Activated T-helper 1 cell treated with anti-CD3 and anti-CD28 coated beads, Interleukin-12 subunit alpha, Interleukin-12 subunit beta, Interleukin-2, Interleukin-4 antibody, amounts not matched to agents 30 ng/mL and 10 ng/mL and 1 ng/mL, durations not matched to agents 14 hours and 24 hours and 36 hours (primary cell): ENCODE measurements at regions not wholly inside any gene's neighbourhood (a gene's known extent, or its start where the extent isn't known, plus 50 kb on each side); places are given as distances from the start of the nearest gene placed in this dataset.

ENCODE experiments used
- DNase-seq: peaks from one replicate; pipeline ENCODE4 v3.0.0; 2021; ENCODE audit warnings: low spot score
- H3K27ac Mint-ChIP-seq: one replicate; pipeline ENCODE4 v1.8.0; 2021; ENCODE audit warnings: mild to moderate bottlenecking, mixed read lengths
- H3K27me3 Mint-ChIP-seq: one replicate; pipeline ENCODE4 v1.8.0; 2022; ENCODE audit warnings: mild to moderate bottlenecking, moderate library complexity, mixed read lengths; ENCODE audit not compliant: insufficient read depth
- H3K36me3 Mint-ChIP-seq: one replicate; pipeline ENCODE4 v1.8.0; 2021; ENCODE audit warnings: low read depth, mixed read lengths
- H3K4me1 Mint-ChIP-seq: one replicate; pipeline ENCODE4 v1.8.0; 2021; ENCODE audit warnings: low read depth, mixed read lengths
- H3K4me3 Mint-ChIP-seq: one replicate; pipeline ENCODE4 v1.8.0; 2021; ENCODE audit warnings: mild to moderate bottlenecking, moderate library complexity, mixed read lengths
- H3K9me3 Mint-ChIP-seq: one replicate; pipeline ENCODE4 v1.8.0; 2021; ENCODE audit warnings: mixed read lengths
- intact Hi-C: fragments of 100-400 bp; cut with micrococcal nuclease; formaldehyde crosslinking; loops from one replicate; pipeline ENCODE4 v1.15.1; 2024

DNA sequence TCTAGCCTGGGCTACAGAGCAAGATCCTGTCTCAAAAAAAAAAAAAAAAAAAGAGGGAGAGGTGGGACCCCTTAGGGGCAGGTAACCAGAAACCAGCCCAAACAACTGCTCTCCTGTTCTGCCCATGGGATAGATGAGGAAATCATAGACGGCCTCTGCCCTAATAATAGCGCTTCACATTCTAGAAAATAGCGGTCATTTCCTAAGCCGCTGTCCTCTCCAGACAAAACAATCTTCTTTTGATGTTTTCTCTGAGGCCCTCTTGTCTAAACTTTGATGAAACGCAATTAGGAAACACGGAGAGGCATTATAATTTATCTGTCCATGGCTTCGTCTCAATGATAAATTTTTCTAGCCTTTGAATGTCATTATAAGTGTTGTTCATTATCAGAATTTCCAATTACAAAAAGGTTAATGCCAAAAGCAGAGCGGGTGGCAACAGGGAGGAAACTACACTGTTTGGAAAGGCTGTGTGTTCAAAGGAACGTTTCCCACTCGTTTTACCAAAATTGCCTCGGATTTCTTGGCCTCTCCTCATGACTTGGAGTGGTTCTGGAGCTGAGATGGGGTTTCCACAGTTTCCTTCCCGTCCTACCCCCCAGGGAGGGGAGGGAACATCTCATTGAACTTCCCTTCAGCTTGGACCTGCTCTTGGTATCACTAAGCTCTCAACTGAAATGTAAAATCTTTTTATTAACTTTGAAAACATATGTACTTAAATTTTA is 151.6 kb upstream of the ZNF236 start:
- intact Hi-C loops, result no loop called here
- no peak for DNase-seq
- H3K4me1 Mint-ChIP-seq, result no peaks in the 10 kb centered on the region
- H3K4me3 Mint-ChIP-seq, result no peak overlapping the region
- no peaks in the 10 kb centered on the region for H3K36me3 Mint-ChIP-seq
- H3K27ac Mint-ChIP-seq, result no peak overlapping the region
- peaks cover 13% of the 10 kb centered on the region for H3K27me3 Mint-ChIP-seq
- no peaks in the 10 kb centered on the region for H3K9me3 Mint-ChIP-seq

DNA sequence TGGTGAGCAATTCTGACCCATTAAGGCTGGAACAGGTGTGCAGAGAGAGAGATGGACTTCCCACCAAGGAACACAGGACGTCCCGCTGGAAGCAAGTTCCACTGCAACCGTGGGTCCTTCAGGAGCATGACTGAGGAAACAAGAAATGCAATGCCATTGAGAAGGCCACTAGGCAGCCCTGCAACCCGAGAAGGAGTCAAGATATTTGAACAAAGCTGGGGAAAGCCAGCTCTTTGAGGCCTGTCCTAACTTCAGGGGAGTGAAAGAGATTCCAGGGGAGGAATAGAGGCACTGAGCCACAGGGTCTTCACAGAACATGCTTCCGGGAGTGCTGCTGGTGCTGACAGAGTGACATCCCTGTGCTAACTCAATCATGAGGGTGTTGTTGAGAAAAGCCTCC is 153.8 kb upstream of the ZNF236 start:
- Mint-ChIP-seq H3K27ac (no peak overlapping the region), H3K36me3 (no peaks in the 10 kb centered on the region), H3K4me3 (no peak overlapping the region), H3K4me1 (no peaks in the 10 kb centered on the region), H3K27me3 (peaks cover 9% of the 10 kb centered on the region), H3K9me3 (no peaks in the 10 kb centered on the region)
- DNase-seq, result no peak
- intact Hi-C loops, result no loop called here

DNA sequence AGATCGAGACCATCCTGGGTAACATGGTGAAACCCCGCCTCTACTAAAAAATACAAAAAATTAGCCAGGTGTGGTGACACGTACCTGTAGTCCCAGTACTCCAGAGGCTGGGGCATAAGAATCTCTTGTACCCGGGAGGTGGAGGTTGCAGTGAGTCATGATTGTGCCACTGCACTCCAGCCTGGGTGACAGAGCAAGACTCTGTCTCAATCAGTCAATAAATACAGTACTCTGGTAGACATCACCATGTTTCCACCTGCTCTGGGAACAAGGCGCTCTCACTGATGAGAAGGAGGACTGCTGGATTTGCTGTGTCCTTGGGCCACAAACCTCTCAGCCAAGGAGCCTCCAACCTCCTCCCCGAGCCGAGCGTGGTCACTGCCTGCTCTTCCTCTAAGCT is 154.2 kb upstream of the ZNF236 start:
- H3K36me3 Mint-ChIP-seq, result no peaks in the 10 kb centered on the region
- intact Hi-C loops, result no loop called here

DNA sequence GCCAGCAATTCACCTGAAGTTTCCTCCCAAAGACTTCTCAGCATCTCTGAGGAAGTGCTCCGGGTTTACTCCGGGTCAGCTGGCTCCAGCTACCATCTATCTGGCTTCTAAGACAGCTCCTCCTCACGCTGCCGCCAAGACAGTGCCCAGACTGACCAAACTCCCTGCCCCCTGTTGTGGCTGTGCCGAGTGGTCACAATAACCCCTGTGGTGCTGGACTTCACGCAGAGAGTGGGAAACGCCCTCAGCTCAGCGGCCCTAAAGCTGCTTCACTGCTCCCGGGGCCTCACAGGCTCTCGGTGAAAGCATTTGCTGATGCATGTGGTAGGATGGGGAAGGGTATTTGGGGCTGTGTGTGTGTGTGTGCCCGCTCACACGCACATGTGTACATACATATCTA is 154.8 kb upstream of the ZNF236 start:
- Mint-ChIP-seq H3K27me3 (peaks cover 10% of the 10 kb centered on the region), H3K4me1 (no peaks in the 10 kb centered on the region), H3K36me3 (no peaks in the 10 kb centered on the region), H3K4me3 (no peak overlapping the region), H3K27ac (no peak overlapping the region), H3K9me3 (no peaks in the 10 kb centered on the region)
- no peak for DNase-seq
- intact Hi-C loops, result no loop called here

More for the DNA sequence above, 154.2 kb upstream of the ZNF236 start:
- H3K4me1 Mint-ChIP-seq, result no peaks in the 10 kb centered on the region
- DNase-seq, result no peak
- no peak overlapping the region for H3K4me3 Mint-ChIP-seq
- no peak overlapping the region for H3K27ac Mint-ChIP-seq
- peaks cover 9% of the 10 kb centered on the region for H3K27me3 Mint-ChIP-seq
- no peaks in the 10 kb centered on the region for H3K9me3 Mint-ChIP-seq

DNA sequence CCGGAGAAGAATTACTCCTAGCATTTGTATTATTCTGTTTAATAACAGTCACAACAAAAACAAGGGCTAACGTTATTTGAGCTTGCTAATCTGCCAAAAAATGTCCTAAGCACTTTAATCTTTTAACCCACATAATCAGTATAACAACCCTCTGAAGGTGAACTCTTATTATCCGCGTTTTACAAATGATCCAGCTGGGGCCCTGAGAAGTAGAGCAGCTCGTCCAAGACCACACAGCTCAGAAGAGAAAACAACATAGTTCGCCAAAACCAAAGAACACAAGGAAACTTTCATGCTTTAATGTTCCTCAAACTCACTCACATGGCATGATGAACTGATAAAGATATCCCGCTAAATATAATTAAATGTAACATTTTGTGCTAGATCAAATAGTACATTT is 159.7 kb upstream of the ZNF236 start:
- Mint-ChIP-seq H3K4me1 (peaks cover 13% of the 10 kb centered on the region), H3K27ac (no peak overlapping the region), H3K4me3 (no peak overlapping the region), H3K27me3 (peaks cover 18% of the 10 kb centered on the region), H3K36me3 (no peaks in the 10 kb centered on the region), H3K9me3 (no peaks in the 10 kb centered on the region)
- no peak for DNase-seq
- intact Hi-C loops, result no loop called here

DNA sequence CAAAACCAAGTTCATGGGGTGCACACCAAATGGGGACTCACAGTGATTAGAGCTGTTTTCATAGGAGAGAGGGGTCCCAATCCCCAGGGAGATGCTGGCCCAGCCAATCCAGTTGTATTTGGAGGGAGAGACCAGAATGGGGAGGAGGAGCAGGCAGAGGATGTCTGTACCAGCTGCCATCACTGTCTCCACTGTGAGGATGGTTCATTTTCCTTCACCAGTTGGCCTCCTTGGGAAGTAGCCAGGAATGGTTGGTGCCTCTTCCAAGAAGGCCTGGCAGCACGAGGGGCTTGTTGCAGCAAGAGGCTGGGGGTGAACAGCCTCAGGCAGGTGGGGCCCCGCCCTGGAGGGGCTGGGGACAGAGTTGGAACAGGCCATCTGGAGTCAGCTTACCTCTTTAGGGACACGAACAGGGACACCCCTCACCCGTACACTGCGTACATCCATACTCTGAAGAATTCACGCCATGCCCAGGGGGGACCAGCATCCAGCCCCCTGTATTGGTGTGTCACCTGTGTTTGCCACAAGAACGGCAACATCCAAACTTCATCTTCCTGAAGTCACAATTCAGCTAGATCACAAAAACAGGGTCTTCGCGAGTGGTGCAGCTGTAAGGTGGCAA is 161.7 kb upstream of the ZNF236 start:
- peaks cover 20% of the 10 kb centered on the region for H3K4me1 Mint-ChIP-seq
- no peak for DNase-seq
- no peaks in the 10 kb centered on the region for H3K9me3 Mint-ChIP-seq
- H3K4me3 Mint-ChIP-seq, result no peak overlapping the region
- intact Hi-C loops, result no loop called here
- H3K27ac Mint-ChIP-seq, result no peak overlapping the region
- no peaks in the 10 kb centered on the region for H3K36me3 Mint-ChIP-seq
- peaks cover 27% of the 10 kb centered on the region for H3K27me3 Mint-ChIP-seq

DNA sequence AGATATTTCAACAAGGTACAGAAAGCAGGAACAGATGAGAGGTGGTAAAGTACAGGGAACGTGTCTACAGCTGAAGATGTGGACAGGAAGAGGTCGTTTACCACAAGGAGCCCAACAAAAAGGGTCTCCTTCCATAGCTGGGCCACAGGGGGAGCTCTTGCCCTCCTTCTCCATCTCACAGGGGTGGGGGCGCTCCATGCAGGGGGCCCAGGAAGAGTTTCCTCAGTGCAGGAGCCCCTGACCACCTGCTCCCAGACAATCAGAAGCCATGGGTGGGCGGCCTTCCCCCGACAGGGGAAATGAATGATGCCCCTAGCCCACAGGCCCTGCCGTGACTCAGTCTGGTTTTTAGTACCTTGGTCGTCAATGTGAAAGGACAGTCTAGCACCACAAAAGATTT is 163.6 kb upstream of the ZNF516 start:
- intact Hi-C loops, result no loop called here
- no peak for DNase-seq
- Mint-ChIP-seq H3K4me1 (peaks cover 20% of the 10 kb centered on the region), H3K9me3 (no peaks in the 10 kb centered on the region), H3K27ac (no peak overlapping the region), H3K27me3 (peaks cover 26% of the 10 kb centered on the region), H3K36me3 (no peaks in the 10 kb centered on the region), H3K4me3 (no peak overlapping the region)

DNA sequence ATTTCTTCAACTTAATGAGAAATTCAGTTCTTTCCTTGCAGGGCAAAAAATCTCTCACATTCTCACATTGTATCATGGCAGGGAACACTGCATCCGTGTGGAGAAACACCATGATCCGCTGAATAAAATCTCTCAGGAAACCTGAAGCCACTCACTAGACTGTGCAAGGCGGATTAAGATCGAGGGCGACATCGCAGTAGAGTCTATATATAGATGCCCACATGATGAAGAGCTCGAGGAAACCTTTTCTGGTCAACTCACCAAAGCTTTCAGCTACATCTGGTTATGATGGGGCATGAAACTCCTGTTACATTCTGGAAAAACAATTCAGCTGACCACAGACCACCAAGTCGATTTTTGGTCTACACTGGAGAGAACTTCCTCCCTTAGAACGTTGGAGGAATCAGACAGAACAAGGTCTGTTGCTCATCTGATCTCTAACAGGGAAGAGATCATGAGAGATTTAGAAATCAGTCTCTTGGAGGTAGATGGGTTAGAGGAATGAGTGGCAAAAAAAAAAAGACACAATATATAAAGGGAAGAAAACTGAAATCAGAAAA is 162.9 kb upstream of the ZNF516 start:
- H3K27me3 Mint-ChIP-seq, result peaks cover 25% of the 10 kb centered on the region
- H3K4me3 Mint-ChIP-seq, result no peak overlapping the region
- intact Hi-C loops, result no loop called here
- H3K9me3 Mint-ChIP-seq, result no peaks in the 10 kb centered on the region
- no peak overlapping the region for H3K27ac Mint-ChIP-seq
- no peak for DNase-seq
- peaks cover 20% of the 10 kb centered on the region for H3K4me1 Mint-ChIP-seq
- H3K36me3 Mint-ChIP-seq, result no peaks in the 10 kb centered on the region

DNA sequence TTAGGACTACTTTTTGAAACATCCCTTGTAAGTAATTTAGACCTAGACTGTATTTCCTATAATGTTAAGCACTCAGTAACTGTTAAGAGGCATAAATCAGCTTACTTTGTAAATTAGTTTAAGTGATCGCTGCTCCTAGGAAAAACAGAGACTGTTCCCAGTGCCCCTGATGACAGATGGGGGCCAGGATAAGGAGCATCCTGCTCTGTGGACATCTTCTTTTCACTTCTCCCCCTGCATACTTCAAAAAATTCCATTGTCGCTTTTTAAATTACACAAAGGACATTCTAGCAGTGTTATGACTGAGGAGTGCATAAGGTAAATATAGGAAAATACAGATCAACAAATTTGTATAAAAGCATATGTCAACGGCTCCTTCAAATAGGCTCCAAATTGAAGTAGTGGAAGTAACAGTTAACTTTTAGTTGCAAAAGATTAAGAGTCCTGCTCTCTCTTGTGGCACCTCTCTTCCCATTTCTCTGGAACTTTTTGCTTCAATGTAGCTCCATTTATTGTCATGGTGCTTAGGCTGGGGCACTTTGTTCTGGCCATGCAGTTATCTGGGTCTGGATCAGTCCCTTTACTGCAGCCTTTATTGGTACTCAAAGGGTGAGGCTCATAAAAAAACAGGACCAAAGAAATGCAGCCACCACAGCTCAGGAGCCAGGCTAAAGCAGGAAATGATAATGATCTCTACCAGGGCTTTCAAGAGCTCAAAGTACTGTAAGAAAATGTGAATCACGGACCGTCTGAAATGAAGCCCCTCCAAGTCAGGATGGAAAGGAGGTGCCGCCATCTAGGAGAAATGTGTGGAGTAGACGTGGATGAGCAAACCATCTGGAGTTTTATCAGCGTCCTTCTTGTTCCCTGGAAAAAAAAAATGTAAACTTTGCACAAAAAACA is 162.1 kb upstream of the ZNF516 start:
- intact Hi-C loops, result no loop called here
- Mint-ChIP-seq H3K4me1 (peaks cover 20% of the 10 kb centered on the region), H3K9me3 (no peaks in the 10 kb centered on the region), H3K4me3 (no peak overlapping the region), H3K27ac (no peak overlapping the region), H3K36me3 (no peaks in the 10 kb centered on the region), H3K27me3 (peaks cover 33% of the 10 kb centered on the region)
- no peak for DNase-seq

DNA sequence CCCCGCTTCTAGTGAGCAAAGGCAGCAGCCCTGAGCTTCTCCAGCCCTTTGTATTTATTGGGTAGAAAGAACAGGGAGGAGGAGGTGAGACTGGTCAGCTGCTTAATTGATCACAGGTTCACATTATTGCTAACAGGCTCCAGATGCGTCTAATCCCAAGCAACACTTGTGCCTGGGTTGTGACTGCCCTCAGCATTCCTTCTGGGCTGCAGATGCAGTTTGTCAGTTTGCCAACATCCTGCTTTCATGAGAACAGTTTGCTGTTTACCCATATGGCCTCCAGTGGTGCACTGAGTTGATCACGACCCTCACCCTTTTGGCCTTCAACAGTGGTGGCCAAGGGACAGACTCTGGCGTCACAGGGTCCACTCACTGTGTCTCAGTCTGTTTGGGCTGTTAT is 159.5 kb upstream of the ZNF516 start:
- Mint-ChIP-seq H3K27me3 (peaks cover 39% of the 10 kb centered on the region), H3K4me3 (no peak overlapping the region), H3K36me3 (no peaks in the 10 kb centered on the region), H3K4me1 (peaks cover 20% of the 10 kb centered on the region), H3K27ac (no peak overlapping the region), H3K9me3 (no peaks in the 10 kb centered on the region)
- intact Hi-C loops, result no loop called here
- DNase-seq, result no peak

DNA sequence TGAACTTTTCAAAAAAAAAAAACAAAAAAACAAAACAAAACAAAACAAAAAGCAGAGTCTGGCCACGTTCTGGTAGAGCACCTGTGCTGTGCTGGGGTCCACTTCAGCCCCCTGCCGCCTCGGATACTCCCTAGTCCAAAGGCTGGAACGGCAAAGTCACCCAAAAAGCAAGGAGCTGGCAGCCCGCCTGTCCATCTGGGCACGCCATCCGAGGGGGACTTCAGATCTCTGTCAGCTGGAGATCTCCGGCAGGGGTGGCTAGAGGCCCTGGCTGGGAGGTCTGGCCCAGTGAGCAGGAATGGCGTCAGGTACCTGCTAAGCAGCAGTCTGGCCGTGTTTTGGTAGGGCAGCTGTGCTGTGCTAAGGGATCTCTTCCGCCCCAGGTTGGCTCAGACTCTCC is 152.3 kb upstream of the ZNF516 start:
- no peak for DNase-seq
- intact Hi-C loops, result no loop called here
- no peaks in the 10 kb centered on the region for H3K9me3 Mint-ChIP-seq
- no peak overlapping the region for H3K4me3 Mint-ChIP-seq
- H3K36me3 Mint-ChIP-seq, result no peaks in the 10 kb centered on the region
- no peaks in the 10 kb centered on the region for H3K4me1 Mint-ChIP-seq
- H3K27ac Mint-ChIP-seq, result no peak overlapping the region
- H3K27me3 Mint-ChIP-seq, result peaks cover 14% of the 10 kb centered on the region

DNA sequence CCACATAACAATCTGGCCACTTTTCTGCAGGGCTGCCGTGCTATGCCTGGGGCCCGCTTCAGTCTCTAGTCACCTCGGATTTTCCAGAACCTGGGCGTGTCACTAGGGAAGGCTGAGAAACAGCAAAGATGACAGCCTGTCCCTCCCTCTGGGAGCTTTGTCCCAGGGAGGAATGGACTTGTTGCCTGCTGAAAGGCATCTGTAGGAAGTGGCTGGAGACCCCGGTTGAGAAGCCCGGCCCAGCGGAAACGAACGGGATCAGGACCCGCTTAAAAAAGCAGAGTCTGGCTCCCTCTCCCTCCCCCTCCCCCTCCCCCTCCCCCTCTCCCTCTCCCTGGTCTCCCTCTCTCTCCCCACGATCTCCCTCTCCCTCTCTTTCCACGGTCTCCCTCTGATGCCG is 149.5 kb upstream of the ZNF516 start:
- H3K36me3 Mint-ChIP-seq, result no peaks in the 10 kb centered on the region
- no peak for DNase-seq
- H3K27ac Mint-ChIP-seq, result no peak overlapping the region
- peaks cover 9% of the 10 kb centered on the region for H3K27me3 Mint-ChIP-seq
- intact Hi-C loops, result no loop called here
- no peaks in the 10 kb centered on the region for H3K4me1 Mint-ChIP-seq
- H3K4me3 Mint-ChIP-seq, result no peak overlapping the region
- H3K9me3 Mint-ChIP-seq, result no peaks in the 10 kb centered on the region

DNA sequence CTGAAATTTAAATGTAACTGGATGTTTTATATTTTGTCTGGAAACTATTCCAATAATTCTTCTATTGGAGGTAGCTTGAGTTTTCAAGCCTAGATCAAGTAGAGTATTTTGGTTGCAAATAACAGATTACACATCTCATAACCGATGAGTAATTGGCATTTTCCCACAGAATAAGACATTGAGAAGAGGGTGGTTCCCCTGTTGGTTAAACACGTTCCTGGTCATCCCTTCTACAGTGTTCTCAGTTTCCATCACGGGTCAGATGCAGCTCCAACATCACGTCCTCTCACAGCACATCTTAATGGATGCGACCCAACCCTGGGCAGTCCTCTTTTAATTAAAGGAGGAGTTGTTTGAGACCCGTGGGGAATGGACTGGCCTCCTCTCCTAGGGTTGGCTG is 149.0 kb upstream of the ZNF516 start:
- H3K4me3 Mint-ChIP-seq, result no peak overlapping the region
- peaks cover 9% of the 10 kb centered on the region for H3K27me3 Mint-ChIP-seq
- no peaks in the 10 kb centered on the region for H3K4me1 Mint-ChIP-seq
- intact Hi-C loops, result no loop called here
- no peak overlapping the region for H3K27ac Mint-ChIP-seq
- no peaks in the 10 kb centered on the region for H3K9me3 Mint-ChIP-seq
- H3K36me3 Mint-ChIP-seq, result no peaks in the 10 kb centered on the region
- DNase-seq, result no peak
